ENCODE measurements at regions not wholly inside any gene's neighbourhood (a gene's known extent, or its start where the extent isn't known, plus 50 kb on each side); places are given as distances from the start of the nearest gene placed in this dataset.

GRCh38 chr2:79219383-79219988 is 59.9 kb upstream of the REG3A start:
- intact Hi-C loops (cut with DNase I), result no loop called here
- no peaks in the 10 kb centered on the region for H3K4me1 ChIP-seq
- H3K27me3 ChIP-seq, result no peaks in the 10 kb centered on the region
- no peak overlapping the region for H3K27ac ChIP-seq
- H3K9me3 ChIP-seq, result no peaks in the 10 kb centered on the region
- DNase-seq (ENCODE audit: low spot score in 2 of 2), result no peak
- TF ChIP-seq, protein P1, sequence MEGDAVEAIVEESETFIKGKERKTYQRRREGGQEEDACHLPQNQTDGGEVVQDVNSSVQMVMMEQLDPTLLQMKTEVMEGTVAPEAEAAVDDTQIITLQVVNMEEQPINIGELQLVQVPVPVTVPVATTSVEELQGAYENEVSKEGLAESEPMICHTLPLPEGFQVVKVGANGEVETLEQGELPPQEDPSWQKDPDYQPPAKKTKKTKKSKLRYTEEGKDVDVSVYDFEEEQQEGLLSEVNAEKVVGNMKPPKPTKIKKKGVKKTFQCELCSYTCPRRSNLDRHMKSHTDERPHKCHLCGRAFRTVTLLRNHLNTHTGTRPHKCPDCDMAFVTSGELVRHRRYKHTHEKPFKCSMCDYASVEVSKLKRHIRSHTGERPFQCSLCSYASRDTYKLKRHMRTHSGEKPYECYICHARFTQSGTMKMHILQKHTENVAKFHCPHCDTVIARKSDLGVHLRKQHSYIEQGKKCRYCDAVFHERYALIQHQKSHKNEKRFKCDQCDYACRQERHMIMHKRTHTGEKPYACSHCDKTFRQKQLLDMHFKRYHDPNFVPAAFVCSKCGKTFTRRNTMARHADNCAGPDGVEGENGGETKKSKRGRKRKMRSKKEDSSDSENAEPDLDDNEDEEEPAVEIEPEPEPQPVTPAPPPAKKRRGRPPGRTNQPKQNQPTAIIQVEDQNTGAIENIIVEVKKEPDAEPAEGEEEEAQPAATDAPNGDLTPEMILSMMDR (IDR thresholded peaks at IDR 0.05), result peak in 2 of 3 experiments; percentile 22 to 39
- H3K4me3 ChIP-seq, result no peak overlapping the region
- H3K36me3 ChIP-seq, result no peaks in the 10 kb centered on the region

DNA sequence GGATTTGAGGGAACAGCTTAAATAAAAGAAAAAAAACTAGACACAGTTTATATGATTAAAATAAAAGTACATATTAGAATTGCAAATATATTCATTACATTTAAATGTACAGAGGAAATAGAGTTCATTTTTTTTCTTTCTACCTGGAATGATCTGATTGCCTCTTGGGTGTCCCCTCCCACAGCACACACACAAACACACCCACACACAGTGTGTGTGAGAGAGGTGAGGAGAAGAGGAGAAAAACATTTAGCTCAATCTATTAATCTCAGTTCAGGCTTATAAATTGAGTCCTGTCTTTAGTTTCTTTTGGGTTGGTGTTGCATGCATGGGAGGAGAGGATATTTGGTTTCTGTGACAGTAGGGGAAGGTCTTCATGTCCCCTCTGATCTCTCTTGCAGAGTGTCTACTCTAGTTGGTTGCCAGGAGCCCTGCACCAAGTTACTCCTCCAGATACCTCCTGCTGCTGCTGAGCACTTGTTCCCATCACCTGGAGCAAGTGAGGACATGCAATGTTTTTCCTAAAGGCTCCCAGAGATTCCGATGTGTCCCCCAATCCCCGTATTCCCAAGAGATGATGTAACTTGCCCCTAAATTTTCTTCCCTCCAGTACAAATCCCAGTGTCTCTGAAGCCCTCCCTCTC is 50.8 kb upstream of the REG3A start:
- TF ChIP-seq, protein P1 (IDR thresholded peaks at IDR 0.05), result no peak

More for the DNA sequence above, 50.8 kb upstream of the REG3A start:
- no peaks in the 10 kb centered on the region for H3K4me1 ChIP-seq
- H3K4me3 ChIP-seq, result no peak overlapping the region
- no peaks in the 10 kb centered on the region for H3K36me3 ChIP-seq
- H3K9me3 ChIP-seq, result no peaks in the 10 kb centered on the region
- intact Hi-C loops (cut with DNase I), result no loop called here
- no peak for DNase-seq (ENCODE audit: low spot score in 2 of 2)
- no peak overlapping the region for H3K27ac ChIP-seq
- H3K27me3 ChIP-seq, result no peaks in the 10 kb centered on the region
